Smooth muscle cell (in vitro differentiated cells): ENCODE measurements at regions not wholly inside any gene's neighbourhood (a gene's known extent, or its start where the extent isn't known, plus 50 kb on each side); places are given as distances from the start of the nearest gene placed in this dataset.

Source experiments
- DNase-seq: peaks from one replicate; lab custom pipeline; 2025; ENCODE audit not compliant: unreplicated experiment; lab: John Stamatoyannopoulos, UW
- H2AFZ ChIP-seq: fragments of 200-600 bp; sonication (generic); 2 replicates; pipeline ENCODE4 v1.6.0; 2016; ENCODE audit warnings: antibody characterized with exemption, low read depth, mild to moderate bottlenecking
- H3F3A ChIP-seq: fragments of 200-600 bp; sonication (generic); 2 replicates; pipeline ENCODE4 v1.6.0; 2017; ENCODE audit warnings: antibody characterized with exemption, low read depth
- H3K27ac ChIP-seq: fragments of 200-600 bp; sonication (generic); 2 replicates; pipeline ENCODE4 v1.5.1; 2016; ENCODE audit warnings: low read depth, mild to moderate bottlenecking
- H3K27me3 ChIP-seq: fragments of 200-600 bp; sonication (generic); 2 replicates; pipeline ENCODE4 v1.6.1; 2016; ENCODE audit warnings: low read depth, mild to moderate bottlenecking
- H3K36me3 ChIP-seq: fragments of 200-600 bp; sonication (generic); 2 replicates; pipeline ENCODE4 v1.5.1; 2016; ENCODE audit warnings: low read depth
- H3K4me1 ChIP-seq: fragments of 200-600 bp; sonication (generic); 2 replicates; pipeline ENCODE4 v1.5.1; 2016; ENCODE audit warnings: low read depth
- H3K4me2 ChIP-seq: fragments of 200-600 bp; sonication (generic); 2 replicates; pipeline ENCODE4 v1.6.0; 2016; ENCODE audit warnings: mild to moderate bottlenecking
- H3K4me3 ChIP-seq: fragments of 200-600 bp; sonication (generic); 2 replicates; pipeline ENCODE4 v1.5.1; 2016; ENCODE audit warnings: mild to moderate bottlenecking
- H3K79me2 ChIP-seq: fragments of 200-600 bp; sonication (generic); 2 replicates; pipeline ENCODE4 v1.6.0; 2016; ENCODE audit warnings: low read depth, mild to moderate bottlenecking
- H3K9ac ChIP-seq: fragments of 200-600 bp; sonication (generic); 2 replicates; pipeline ENCODE4 v1.6.0; 2016; ENCODE audit warnings: low read depth
- H3K9me3 ChIP-seq: fragments of 200-600 bp; sonication (generic); replicated peaks from 2 replicates; pipeline ENCODE4 v1.5.1; 2016; ENCODE audit warnings: low read depth
- H4K20me1 ChIP-seq: fragments of 200-600 bp; sonication (generic); 2 replicates; pipeline ENCODE4 v1.6.0; 2016; ENCODE audit warnings: low read depth
- WGBS: methylation state at CpG from one replicate; pipeline ENCODE4 v1.1.7; 2016; ENCODE audit warnings: low lambda C conversion rate; 5-methylcytosine and 5-hydroxymethylcytosine counted together
- TF ChIP-seq, protein P1 (sequence below): fragments of 200-600 bp; sonication (generic); IDR thresholded peaks from 2 replicates; pipeline ENCODE4 v1.5.1; 2017; ENCODE audit warnings: borderline replicate concordance, mild to moderate bottlenecking, antibody characterized with exemption; ENCODE audit not compliant: insufficient read depth, poor library complexity, severe bottlenecking

GRCh38 chr19:29878973-29879654, 62.9 kb upstream of the URI1 start:
- Histone ChIP-seq H4K20me1 (no peaks in the 10 kb centered on the region), H3K4me1 (no peaks in the 10 kb centered on the region), H3K27ac (no peak overlapping the region), H3K36me3 (no peaks in the 10 kb centered on the region), H3K4me3 (no peak overlapping the region), H3K79me2 (no peaks in the 10 kb centered on the region), H3K27me3 (no peaks in the 10 kb centered on the region), H3K9ac (no peak overlapping the region), H2AFZ (no peak overlapping the region), H3K4me2 (no peak overlapping the region), H3K9me3 (no peaks in the 10 kb centered on the region), H3F3A (no peaks in the 10 kb centered on the region)
- DNase-seq = no peak
- TF ChIP-seq, protein P1, sequence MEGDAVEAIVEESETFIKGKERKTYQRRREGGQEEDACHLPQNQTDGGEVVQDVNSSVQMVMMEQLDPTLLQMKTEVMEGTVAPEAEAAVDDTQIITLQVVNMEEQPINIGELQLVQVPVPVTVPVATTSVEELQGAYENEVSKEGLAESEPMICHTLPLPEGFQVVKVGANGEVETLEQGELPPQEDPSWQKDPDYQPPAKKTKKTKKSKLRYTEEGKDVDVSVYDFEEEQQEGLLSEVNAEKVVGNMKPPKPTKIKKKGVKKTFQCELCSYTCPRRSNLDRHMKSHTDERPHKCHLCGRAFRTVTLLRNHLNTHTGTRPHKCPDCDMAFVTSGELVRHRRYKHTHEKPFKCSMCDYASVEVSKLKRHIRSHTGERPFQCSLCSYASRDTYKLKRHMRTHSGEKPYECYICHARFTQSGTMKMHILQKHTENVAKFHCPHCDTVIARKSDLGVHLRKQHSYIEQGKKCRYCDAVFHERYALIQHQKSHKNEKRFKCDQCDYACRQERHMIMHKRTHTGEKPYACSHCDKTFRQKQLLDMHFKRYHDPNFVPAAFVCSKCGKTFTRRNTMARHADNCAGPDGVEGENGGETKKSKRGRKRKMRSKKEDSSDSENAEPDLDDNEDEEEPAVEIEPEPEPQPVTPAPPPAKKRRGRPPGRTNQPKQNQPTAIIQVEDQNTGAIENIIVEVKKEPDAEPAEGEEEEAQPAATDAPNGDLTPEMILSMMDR = no peak
- WGBS = 83% methylated on average over 17 of the region's 17 CpGs

GRCh38 chr19:29879655-29879974, 62.4 kb upstream of the URI1 start:
- no peaks in the 10 kb centered on the region for H3K36me3 ChIP-seq
- H3K4me2 ChIP-seq = no peak overlapping the region
- WGBS = 86% methylated on average over 7 of the region's 7 CpGs
- no peaks in the 10 kb centered on the region for H3K9me3 ChIP-seq
- no peaks in the 10 kb centered on the region for H3K4me1 ChIP-seq
- no peak overlapping the region for H3K9ac ChIP-seq
- TF ChIP-seq, protein P1 = no peak
- H2AFZ ChIP-seq = no peak overlapping the region
- no peak for DNase-seq
- H3K27me3 ChIP-seq = peaks cover 2% of the 10 kb centered on the region
- no peaks in the 10 kb centered on the region for H4K20me1 ChIP-seq
- no peaks in the 10 kb centered on the region for H3K79me2 ChIP-seq
- no peaks in the 10 kb centered on the region for H3F3A ChIP-seq
- H3K4me3 ChIP-seq = no peak overlapping the region
- no peak overlapping the region for H3K27ac ChIP-seq

GRCh38 chr19:29880498-29881081, 61.4 kb upstream of the URI1 start:
- no peaks in the 10 kb centered on the region for H3F3A ChIP-seq
- H3K4me3 ChIP-seq = no peak overlapping the region
- WGBS = 76% methylated on average over 10 of the region's 10 CpGs
- H3K27ac ChIP-seq = no peak overlapping the region
- TF ChIP-seq, protein P1 = no peak
- no peak for DNase-seq
- no peaks in the 10 kb centered on the region for H3K9me3 ChIP-seq
- H3K27me3 ChIP-seq = peaks cover 4% of the 10 kb centered on the region
- H4K20me1 ChIP-seq = no peaks in the 10 kb centered on the region
- no peak overlapping the region for H3K4me2 ChIP-seq
- no peak overlapping the region for H2AFZ ChIP-seq
- H3K79me2 ChIP-seq = no peaks in the 10 kb centered on the region
- no peaks in the 10 kb centered on the region for H3K4me1 ChIP-seq
- H3K9ac ChIP-seq = no peak overlapping the region
- no peaks in the 10 kb centered on the region for H3K36me3 ChIP-seq

GRCh38 chr19:29881386-29881785, 60.7 kb upstream of the URI1 start:
- 49% methylated on average over 5 of the region's 5 CpGs for WGBS
- Histone ChIP-seq H3K36me3 (no peaks in the 10 kb centered on the region), H2AFZ (no peak overlapping the region)

More at GRCh38 chr19:29881386-29881785, 60.7 kb upstream of the URI1 start:
- Histone ChIP-seq H3K9me3 (no peaks in the 10 kb centered on the region), H4K20me1 (no peaks in the 10 kb centered on the region), H3K4me3 (no peak overlapping the region), H3K79me2 (no peaks in the 10 kb centered on the region), H3K4me1 (no peaks in the 10 kb centered on the region), H3K27me3 (peaks cover 4% of the 10 kb centered on the region), H3K27ac (no peak overlapping the region), H3F3A (no peaks in the 10 kb centered on the region), H3K9ac (no peak overlapping the region), H3K4me2 (peak overlapping the region; percentile 65)
- DNase-seq = no peak
- TF ChIP-seq, protein P1 = no peak
